Liver (tissue), 8 donors: ENCODE measurements at regions not wholly inside any gene's neighbourhood (a gene's known extent, or its start where the extent isn't known, plus 50 kb on each side); places are given as distances from the start of the nearest gene placed in this dataset.

Source experiments
- DNase-seq: peaks from one replicate; pipeline ENCODE4 v3.0.0-alpha.2; 2017; ENCODE audit warnings: low spot score
- H3K27ac ChIP-seq, 2 donors: one replicate each; pipeline ENCODE4 v1.7.0; 2013; ENCODE audit warnings: inconsistent platforms in 2 of 2, low read length in 2 of 2, control low read depth in 1 of 2, low read depth in 1 of 2, mild to moderate bottlenecking in 1 of 2
- H3K27me3 ChIP-seq, 4 donors: one replicate each; pipeline versions ENCODE4 v1.6.1 to v1.7.0; 2013; ENCODE audit warnings: low read length in 3 of 4, inconsistent platforms in 1 of 4, mild to moderate bottlenecking in 1 of 4, moderate library complexity in 1 of 4; ENCODE audit not compliant: control insufficient read depth in 4 of 4, insufficient read depth in 4 of 4
- H3K36me3 ChIP-seq, 4 donors: one replicate each; pipeline versions ENCODE4 v1.6.1 to v1.7.0; 2013; ENCODE audit warnings: low read length in 3 of 4, mild to moderate bottlenecking in 3 of 4, low read depth in 1 of 4, moderate library complexity in 1 of 4; ENCODE audit not compliant: control insufficient read depth in 4 of 4, insufficient read depth in 3 of 4
- H3K4me1 ChIP-seq, 4 donors: one replicate each; pipeline versions ENCODE4 v1.6.1 to v1.7.0; 2013; ENCODE audit warnings: low read length in 3 of 4, mild to moderate bottlenecking in 3 of 4, moderate library complexity in 1 of 4; ENCODE audit not compliant: control insufficient read depth in 4 of 4, insufficient read depth in 4 of 4
- H3K4me3 ChIP-seq, 3 donors: one replicate each; pipeline versions ENCODE4 v1.6.1 to v1.7.0; 2013; ENCODE audit warnings: low read length in 3 of 3, control low read depth in 1 of 3, low read depth in 1 of 3, mild to moderate bottlenecking in 1 of 3
- H3K9ac ChIP-seq, 2 donors: one replicate each; pipeline ENCODE4 v1.7.0; 2013; ENCODE audit warnings: low read length in 2 of 2, mild to moderate bottlenecking in 2 of 2, moderate library complexity in 2 of 2, control low read depth in 1 of 2, low read depth in 1 of 2
- H3K9me3 ChIP-seq, 4 donors: one replicate each; pipeline versions ENCODE4 v1.6.1 to v1.7.0; 2013; ENCODE audit warnings: low read length in 3 of 4; ENCODE audit not compliant: control insufficient read depth in 4 of 4
- FOXA2 ChIP-seq: IDR thresholded peaks from 2 replicates; pipeline ENCODE4 v1.6.1; 2016; ENCODE audit warnings: antibody characterized with exemption
- GABPA ChIP-seq, 2 donors: IDR thresholded peaks in 1 of 2; conservative IDR thresholded peaks in 1 of 2; 2 replicates each; pipeline ENCODE4 v1.6.1; 2016; ENCODE audit warnings: antibody characterized with exemption in 2 of 2, mild to moderate bottlenecking in 1 of 2, moderate library complexity in 1 of 2
- HNF4G ChIP-seq: IDR thresholded peaks from 2 replicates; pipeline ENCODE4 v1.6.1; 2016; ENCODE audit warnings: antibody characterized with exemption
- JUND ChIP-seq, 2 donors: IDR thresholded peaks; 2 replicates each; pipeline ENCODE4 v1.6.1; 2016; ENCODE audit warnings: antibody characterized with exemption in 2 of 2
- NR2F2 ChIP-seq: IDR thresholded peaks from 2 replicates; pipeline ENCODE4 v1.6.1; 2016; ENCODE audit warnings: antibody characterized with exemption
- RAD21 ChIP-seq, 2 donors: IDR thresholded peaks; 2 replicates each; pipeline ENCODE4 v1.6.1; 2016; ENCODE audit warnings: antibody characterized with exemption in 2 of 2, mild to moderate bottlenecking in 2 of 2
- REST ChIP-seq: IDR thresholded peaks from 2 replicates; pipeline ENCODE4 v1.6.1; 2016; ENCODE audit warnings: antibody characterized with exemption, mild to moderate bottlenecking
- RXRA ChIP-seq, 2 donors: IDR thresholded peaks; 2 replicates each; pipeline ENCODE4 v1.6.1; 2017 to 2018; ENCODE audit warnings: antibody characterized with exemption in 2 of 2, mild to moderate bottlenecking in 1 of 2
- SP1 ChIP-seq: IDR thresholded peaks from 2 replicates; pipeline ENCODE4 v1.6.1; 2018; ENCODE audit warnings: antibody characterized with exemption, mild to moderate bottlenecking
- YY1 ChIP-seq: IDR thresholded peaks from 2 replicates; pipeline ENCODE4 v1.6.1; 2016; ENCODE audit warnings: antibody characterized with exemption, mild to moderate bottlenecking
- ZBTB33 ChIP-seq: IDR thresholded peaks from 2 replicates; pipeline ENCODE4 v1.6.1; 2016; ENCODE audit warnings: antibody characterized with exemption
- WGBS: extraction: QIAGEN DNeasy Blood & Tissue Kit; methylation state at CpG from one replicate; pipeline ENCODE4 v1.1.7; 2013; 5-methylcytosine and 5-hydroxymethylcytosine counted together
- TF ChIP-seq, protein P1 (sequence below): fragments of 150-350 bp; IDR thresholded peaks from 2 replicates; pipeline ENCODE4 v1.5.1; 2017; ENCODE audit warnings: improper control_type of control experiment, low read depth, low read length; ENCODE audit not compliant: missing input control
- TF ChIP-seq, protein P2 (sequence below): IDR thresholded peaks from 2 replicates; pipeline ENCODE4 v1.6.1; 2016; ENCODE audit warnings: antibody characterized with exemption
- donor health status: healthy.
- donor health status: healthy.
- donor health status: healthy.
- donor health status: healthy.
- donor health status: healthy.

DNA sequence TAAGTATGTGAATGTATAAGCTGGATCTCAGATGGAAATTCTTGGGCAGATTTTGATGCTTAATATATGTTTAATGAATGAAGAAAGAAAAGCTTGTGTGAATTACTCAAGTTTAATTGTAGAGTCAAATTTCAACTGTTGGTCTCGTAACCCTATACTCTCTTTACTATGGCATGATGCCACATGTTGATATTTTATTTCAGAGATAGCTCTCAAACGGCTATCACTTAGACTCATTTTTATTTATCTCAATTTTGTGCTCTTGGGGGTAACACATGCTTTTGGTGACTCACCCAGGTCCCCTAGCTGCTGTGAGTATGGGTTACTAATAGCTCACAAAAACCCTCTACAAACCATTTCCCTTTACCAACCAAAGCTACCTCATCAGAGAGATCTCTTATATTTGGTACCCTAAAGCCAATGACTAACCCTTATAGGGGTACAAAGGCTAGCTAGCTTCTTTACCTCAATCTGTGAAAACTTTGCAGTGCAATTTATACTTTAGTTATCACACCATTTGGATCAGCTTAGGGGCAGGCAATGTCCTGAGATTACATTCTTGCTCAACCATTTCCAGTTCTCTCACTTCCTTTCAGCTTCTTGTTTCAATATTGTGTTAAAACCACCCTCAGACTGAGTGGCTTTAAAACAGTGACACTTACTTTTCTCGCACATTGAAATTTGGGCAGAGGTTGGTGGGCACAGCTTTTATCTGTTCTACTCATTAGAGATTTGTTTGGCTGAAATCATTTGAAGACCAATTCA is 240.3 kb downstream of the CDH7 start:
- no peaks in the 10 kb centered on the region for H3K9me3 ChIP-seq
- H3K27me3 ChIP-seq: peaks cover 0 to 3% (median 0%) of the 10 kb centered on the region in 4 donors
- no peaks in the 10 kb centered on the region for H3K36me3 ChIP-seq
- H3K4me1 ChIP-seq: no peaks in the 10 kb centered on the region
- H3K4me3 ChIP-seq: no peak overlapping the region
- H3K27ac ChIP-seq: no peak overlapping the region
- DNase-seq: no peak
- 70% methylated on average over 3 of the region's 3 CpGs for WGBS
- no peak overlapping the region for H3K9ac ChIP-seq
- TF ChIP-seq, protein P1, sequence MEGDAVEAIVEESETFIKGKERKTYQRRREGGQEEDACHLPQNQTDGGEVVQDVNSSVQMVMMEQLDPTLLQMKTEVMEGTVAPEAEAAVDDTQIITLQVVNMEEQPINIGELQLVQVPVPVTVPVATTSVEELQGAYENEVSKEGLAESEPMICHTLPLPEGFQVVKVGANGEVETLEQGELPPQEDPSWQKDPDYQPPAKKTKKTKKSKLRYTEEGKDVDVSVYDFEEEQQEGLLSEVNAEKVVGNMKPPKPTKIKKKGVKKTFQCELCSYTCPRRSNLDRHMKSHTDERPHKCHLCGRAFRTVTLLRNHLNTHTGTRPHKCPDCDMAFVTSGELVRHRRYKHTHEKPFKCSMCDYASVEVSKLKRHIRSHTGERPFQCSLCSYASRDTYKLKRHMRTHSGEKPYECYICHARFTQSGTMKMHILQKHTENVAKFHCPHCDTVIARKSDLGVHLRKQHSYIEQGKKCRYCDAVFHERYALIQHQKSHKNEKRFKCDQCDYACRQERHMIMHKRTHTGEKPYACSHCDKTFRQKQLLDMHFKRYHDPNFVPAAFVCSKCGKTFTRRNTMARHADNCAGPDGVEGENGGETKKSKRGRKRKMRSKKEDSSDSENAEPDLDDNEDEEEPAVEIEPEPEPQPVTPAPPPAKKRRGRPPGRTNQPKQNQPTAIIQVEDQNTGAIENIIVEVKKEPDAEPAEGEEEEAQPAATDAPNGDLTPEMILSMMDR: no peak
- no peak for TF ChIP-seq GABPA (IDR thresholded peaks at IDR 0.05 in 1 of 2, conservative IDR thresholded peaks at IDR 0.05 in 1 of 2)
- TF ChIP-seq SP1: no peak
- no peak for TF ChIP-seq HNF4G
- no peak for TF ChIP-seq YY1
- no peak for TF ChIP-seq FOXA2
- no peak for TF ChIP-seq JUND (IDR thresholded peaks at IDR 0.05)
- no peak for TF ChIP-seq RAD21 (IDR thresholded peaks at IDR 0.05)
- no peak for TF ChIP-seq NR2F2
- TF ChIP-seq, protein P2, sequence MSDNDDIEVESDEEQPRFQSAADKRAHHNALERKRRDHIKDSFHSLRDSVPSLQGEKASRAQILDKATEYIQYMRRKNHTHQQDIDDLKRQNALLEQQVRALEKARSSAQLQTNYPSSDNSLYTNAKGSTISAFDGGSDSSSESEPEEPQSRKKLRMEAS: no peak
- no peak for TF ChIP-seq ZBTB33

- Histone ChIP-seq H3K4me3 (no peak overlapping the region), H3K36me3 (no peaks in the 10 kb centered on the region), H3K27me3 (peaks cover 0 to 3% (median 0%) of the 10 kb centered on the region in 4 donors), H3K9me3 (no peaks in the 10 kb centered on the region), H3K27ac (no peak overlapping the region), H3K4me1 (no peaks in the 10 kb centered on the region), H3K9ac (no peak overlapping the region)
- WGBS: 64% methylated on average over 2 of the region's 2 CpGs
- TF ChIP-seq YY1 (no peak), SP1 (no peak)
- TF ChIP-seq, protein P2: no peak
- no peak for DNase-seq
Measured at GRCh38 chr18:65990174-65990690, 239.4 kb downstream of the CDH7 start.

- no peaks in the 10 kb centered on the region for H3K36me3 ChIP-seq
- no peaks in the 10 kb centered on the region for H3K9me3 ChIP-seq
- H3K4me1 ChIP-seq: no peaks in the 10 kb centered on the region
- H3K27me3 ChIP-seq: peaks cover 0 to 3% (median 0%) of the 10 kb centered on the region in 4 donors
- 53% methylated on average over 3 of the region's 3 CpGs for WGBS
- TF ChIP-seq, protein P2: no peak
- TF ChIP-seq REST (no peak), RXRA (IDR thresholded peaks at IDR 0.05) (no peak), FOXA2 (no peak), GABPA (IDR thresholded peaks at IDR 0.05 in 1 of 2, conservative IDR thresholded peaks at IDR 0.05 in 1 of 2) (no peak)
- no peak overlapping the region for H3K27ac ChIP-seq
- H3K4me3 ChIP-seq: no peak overlapping the region
- no peak for DNase-seq
- H3K9ac ChIP-seq: no peak overlapping the region
Measured at GRCh38 chr18:65988972-65989371, 238.2 kb downstream of the CDH7 start.
